Mesendoderm (in vitro differentiated cells): ENCODE measurements at regions not wholly inside any gene's neighbourhood (a gene's known extent, or its start where the extent isn't known, plus 50 kb on each side); places are given as distances from the start of the nearest gene placed in this dataset.

Experiments used
- DNase-seq: peaks from one replicate; pipeline ENCODE4 v3.0.0; 2013
- H2AK5ac ChIP-seq: 2 replicates; pipeline ENCODE4 v1.6.1; 2013; ENCODE audit warnings: low read length, inconsistent platforms
- H2BK120ac ChIP-seq: 2 replicates; pipeline ENCODE4 v1.6.1; 2013; ENCODE audit warnings: low read depth, mild to moderate bottlenecking, low read length, moderate library complexity, mixed read lengths
- H2BK15ac ChIP-seq: replicated peaks from 2 replicates; pipeline ENCODE4 v1.6.1; 2013; ENCODE audit warnings: low read depth, mild to moderate bottlenecking, moderate library complexity
- H2BK5ac ChIP-seq: 2 replicates; pipeline ENCODE4 v1.6.1; 2013; ENCODE audit warnings: low read length, inconsistent platforms
- H3K18ac ChIP-seq: 2 replicates; pipeline ENCODE4 v1.6.1; 2013; ENCODE audit warnings: mild to moderate bottlenecking, low read length, mixed read lengths
- H3K23ac ChIP-seq: one replicate; pipeline ENCODE4 v1.6.1; 2013; ENCODE audit warnings: low read length
- H3K27ac ChIP-seq: 2 replicates; pipeline ENCODE4 v1.5.1; 2013; ENCODE audit warnings: low read depth, mild to moderate bottlenecking, inconsistent platforms, low read length, moderate library complexity
- H3K27me3 ChIP-seq: 2 replicates; pipeline ENCODE4 v1.6.1; 2013; ENCODE audit warnings: low read length, control low read depth, mild to moderate bottlenecking, inconsistent platforms; ENCODE audit not compliant: insufficient read depth, poor library complexity
- H3K36me3 ChIP-seq: 2 replicates; pipeline ENCODE4 v1.6.1; 2013; ENCODE audit warnings: low read length, inconsistent platforms; ENCODE audit not compliant: control insufficient read depth, insufficient read depth
- H3K4ac ChIP-seq: one replicate; pipeline ENCODE4 v1.6.1; 2013; ENCODE audit warnings: low read depth, mild to moderate bottlenecking, low read length, moderate library complexity
- H3K4me1 ChIP-seq: 2 replicates; pipeline ENCODE4 v1.6.1; 2013; ENCODE audit warnings: low read depth, low read length, inconsistent platforms; ENCODE audit not compliant: control insufficient read depth
- H3K4me2 ChIP-seq: 2 replicates; pipeline ENCODE4 v1.6.1; 2013; ENCODE audit warnings: low read length
- H3K4me3 ChIP-seq: 2 replicates; pipeline ENCODE4 v1.5.1; 2013; ENCODE audit warnings: mild to moderate bottlenecking, low read length
- H3K56ac ChIP-seq: one replicate; pipeline ENCODE4 v1.6.1; 2013; ENCODE audit warnings: low read length
- H3K79me1 ChIP-seq: 2 replicates; pipeline ENCODE4 v1.6.1; 2013; ENCODE audit warnings: low read length, inconsistent platforms
- H3K79me2 ChIP-seq: 2 replicates; pipeline ENCODE4 v1.6.1; 2013; ENCODE audit warnings: mild to moderate bottlenecking, low read length; ENCODE audit not compliant: control insufficient read depth, insufficient read depth
- H3K9ac ChIP-seq: 2 replicates; pipeline ENCODE4 v1.6.1; 2013; ENCODE audit warnings: low read length, inconsistent platforms
- H4K5ac ChIP-seq: one replicate; pipeline ENCODE4 v1.6.1; 2013; ENCODE audit warnings: low read length
- H4K8ac ChIP-seq: one replicate; pipeline ENCODE4 v1.6.1; 2013; ENCODE audit warnings: low read depth, mild to moderate bottlenecking, control low read depth, low read length, moderate library complexity
- WGBS: extraction: QIAGEN DNeasy Blood & Tissue Kit; methylation state at CpG from one replicate; pipeline ENCODE4 v1.1.7; 2013; ENCODE audit warnings: low lambda C conversion rate, missing lambda C conversion rate; ENCODE audit not compliant: insufficient coverage; ENCODE audit errors: extremely low coverage; 5-methylcytosine and 5-hydroxymethylcytosine counted together

- WGBS = no CpG with 5 or more reads among the region's 3 CpGs
- no peak overlapping the region for H4K8ac ChIP-seq
- H3K9ac ChIP-seq = no peak overlapping the region
- H3K4me2 ChIP-seq = no peak overlapping the region
- no peaks in the 10 kb centered on the region for H3K36me3 ChIP-seq
- H3K23ac ChIP-seq = no peak overlapping the region
- no peak overlapping the region for H3K4ac ChIP-seq
- no peak overlapping the region for H2AK5ac ChIP-seq
- no peak overlapping the region for H2BK5ac ChIP-seq
- H3K18ac ChIP-seq = no peak overlapping the region
- no peaks in the 10 kb centered on the region for H3K79me1 ChIP-seq
- no peaks in the 10 kb centered on the region for H3K4me1 ChIP-seq
- no peak overlapping the region for H3K4me3 ChIP-seq
- H2BK15ac ChIP-seq = no peak overlapping the region
- H3K56ac ChIP-seq = no peak overlapping the region
- no peak overlapping the region for H4K5ac ChIP-seq
- H3K79me2 ChIP-seq = no peaks in the 10 kb centered on the region
- no peak overlapping the region for H3K27ac ChIP-seq
- no peaks in the 10 kb centered on the region for H3K27me3 ChIP-seq
- no peak for DNase-seq
- H2BK120ac ChIP-seq = no peak overlapping the region
Observed at GRCh38 chr4:141391771-141392170, 171.1 kb downstream of the ZNF330 start.

GRCh38 chr4:141395246-141395830, 174.6 kb downstream of the ZNF330 start:
- no peak overlapping the region for H3K18ac ChIP-seq
- H2BK120ac ChIP-seq = no peak overlapping the region
- H3K79me1 ChIP-seq = no peaks in the 10 kb centered on the region
- H3K27ac ChIP-seq = no peak overlapping the region
- no peaks in the 10 kb centered on the region for H3K27me3 ChIP-seq
- H3K79me2 ChIP-seq = no peaks in the 10 kb centered on the region
- H2BK15ac ChIP-seq = no peak overlapping the region
- no peak for DNase-seq
- no peak overlapping the region for H3K23ac ChIP-seq
- H3K4me1 ChIP-seq = no peaks in the 10 kb centered on the region
- no peak overlapping the region for H3K4me3 ChIP-seq
- no peak overlapping the region for H3K9ac ChIP-seq
- H3K4ac ChIP-seq = no peak overlapping the region
- no peak overlapping the region for H2AK5ac ChIP-seq
- H4K5ac ChIP-seq = no peak overlapping the region
- H2BK5ac ChIP-seq = no peak overlapping the region
- WGBS = no CpG with 5 or more reads among the region's 1 CpG
- H3K36me3 ChIP-seq = no peaks in the 10 kb centered on the region
- no peak overlapping the region for H3K4me2 ChIP-seq
- H3K56ac ChIP-seq = no peak overlapping the region
- H4K8ac ChIP-seq = no peak overlapping the region

DNA sequence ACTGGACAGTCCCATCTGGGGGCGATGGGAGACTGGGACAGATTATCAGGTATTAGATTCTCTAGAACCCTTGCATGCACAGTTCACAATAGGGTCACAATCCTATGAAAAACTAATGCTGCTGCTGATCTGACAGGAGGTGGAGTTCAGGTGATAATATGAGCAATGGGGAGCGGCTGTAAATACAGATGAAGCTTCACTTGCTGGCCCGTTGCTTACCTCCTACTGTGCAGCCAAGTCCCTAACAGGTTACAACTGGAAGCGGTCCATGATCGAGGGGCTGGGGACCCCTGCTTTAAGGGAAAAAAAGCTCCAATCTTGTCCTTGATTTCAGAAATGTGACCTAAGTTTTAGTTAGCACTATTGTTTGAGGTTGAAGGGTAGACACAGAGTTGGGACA, 175.2 kb downstream of the ZNF330 start:
- Histone ChIP-seq H2BK5ac (no peak overlapping the region), H4K5ac (no peak overlapping the region), H3K23ac (no peak overlapping the region), H3K18ac (no peak overlapping the region), H2BK15ac (no peak overlapping the region), H3K27ac (no peak overlapping the region), H3K4ac (no peak overlapping the region), H3K79me2 (no peaks in the 10 kb centered on the region), H3K36me3 (no peaks in the 10 kb centered on the region), H4K8ac (no peak overlapping the region), H3K56ac (no peak overlapping the region), H3K4me3 (no peak overlapping the region), H2AK5ac (no peak overlapping the region), H3K79me1 (no peaks in the 10 kb centered on the region), H3K4me1 (no peaks in the 10 kb centered on the region), H3K9ac (no peak overlapping the region), H2BK120ac (no peak overlapping the region), H3K4me2 (no peak overlapping the region), H3K27me3 (no peaks in the 10 kb centered on the region)
- no CpG with 5 or more reads among the region's 5 CpGs for WGBS
- DNase-seq = no peak

DNA sequence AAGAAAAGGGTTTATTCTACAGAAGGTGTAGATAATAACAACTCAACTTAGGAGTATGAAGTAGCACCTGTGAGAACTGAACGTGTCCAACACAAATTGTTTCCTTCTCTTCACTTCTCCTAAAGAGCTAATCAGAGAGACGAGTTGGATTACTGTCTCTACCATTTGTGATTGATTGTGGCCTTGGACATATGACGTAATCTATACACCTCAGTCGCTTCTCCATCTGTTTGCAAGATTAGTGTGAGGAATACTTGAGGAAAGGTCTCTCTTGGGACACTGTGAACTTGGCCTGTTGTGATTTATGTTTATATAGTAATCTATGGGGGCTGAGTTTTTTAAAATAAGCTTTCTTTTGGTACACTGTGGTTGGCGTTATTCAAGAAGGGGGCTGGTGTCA, 182.0 kb downstream of the ZNF330 start:
- no peak for DNase-seq
- Histone ChIP-seq H2BK120ac (no peak overlapping the region), H3K36me3 (no peaks in the 10 kb centered on the region), H3K79me2 (no peaks in the 10 kb centered on the region), H3K27me3 (no peaks in the 10 kb centered on the region), H4K5ac (no peak overlapping the region), H3K4me3 (no peak overlapping the region), H2AK5ac (no peak overlapping the region), H3K23ac (no peak overlapping the region), H3K56ac (no peak overlapping the region), H3K4ac (no peak overlapping the region), H3K18ac (no peak overlapping the region), H3K79me1 (no peaks in the 10 kb centered on the region), H3K27ac (no peak overlapping the region), H2BK15ac (no peak overlapping the region), H3K9ac (no peak overlapping the region), H3K4me1 (no peaks in the 10 kb centered on the region), H4K8ac (no peak overlapping the region), H3K4me2 (no peak overlapping the region), H2BK5ac (no peak overlapping the region)
- no CpG with 5 or more reads among the region's 5 CpGs for WGBS

GRCh38 chr4:141403782-141404181, 183.1 kb downstream of the ZNF330 start:
- Histone ChIP-seq H3K18ac (no peak overlapping the region), H3K36me3 (no peaks in the 10 kb centered on the region), H2BK120ac (no peak overlapping the region), H3K27ac (no peak overlapping the region), H3K79me2 (no peaks in the 10 kb centered on the region), H3K4ac (no peak overlapping the region), H3K4me3 (no peak overlapping the region), H3K56ac (no peak overlapping the region), H3K4me2 (no peak overlapping the region), H4K5ac (no peak overlapping the region), H3K27me3 (no peaks in the 10 kb centered on the region), H3K23ac (no peak overlapping the region), H3K79me1 (no peaks in the 10 kb centered on the region), H2BK5ac (no peak overlapping the region), H2AK5ac (no peak overlapping the region), H2BK15ac (no peak overlapping the region), H3K4me1 (no peaks in the 10 kb centered on the region), H3K9ac (no peak overlapping the region), H4K8ac (no peak overlapping the region)
- no peak for DNase-seq
- no CpG with 5 or more reads among the region's 2 CpGs for WGBS

DNA sequence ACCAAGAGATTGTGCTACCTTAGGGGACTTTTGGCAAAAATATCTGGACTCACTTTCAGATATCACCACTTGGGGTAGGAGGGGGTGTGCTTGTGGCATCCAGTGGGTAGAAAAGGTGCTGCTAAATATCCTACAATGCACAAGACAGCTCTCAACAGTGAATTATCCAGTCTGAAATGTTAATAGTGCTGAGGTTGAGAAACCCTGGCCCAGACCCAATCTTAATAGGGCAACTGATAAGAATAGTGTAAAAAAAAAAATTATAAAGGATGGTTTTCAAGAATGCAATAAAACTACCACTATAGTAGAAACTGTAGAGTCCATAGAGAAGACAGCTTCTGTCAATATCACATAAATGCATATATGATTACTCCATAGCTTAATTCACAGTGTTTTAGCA, 185.5 kb downstream of the ZNF330 start:
- H3K4me3 ChIP-seq = no peak overlapping the region
- no peak overlapping the region for H4K5ac ChIP-seq
- no peak overlapping the region for H2BK120ac ChIP-seq

More for the DNA sequence above, 185.5 kb downstream of the ZNF330 start:
- H3K79me1 ChIP-seq = no peaks in the 10 kb centered on the region
- H3K79me2 ChIP-seq = no peaks in the 10 kb centered on the region
- H4K8ac ChIP-seq = no peak overlapping the region
- no peak overlapping the region for H3K27ac ChIP-seq
- H3K27me3 ChIP-seq = no peaks in the 10 kb centered on the region
- no peak overlapping the region for H3K18ac ChIP-seq
- H3K9ac ChIP-seq = no peak overlapping the region
- no peak overlapping the region for H3K23ac ChIP-seq
- no peak overlapping the region for H2BK5ac ChIP-seq
- H2AK5ac ChIP-seq = no peak overlapping the region
- H3K36me3 ChIP-seq = no peaks in the 10 kb centered on the region
- no peak overlapping the region for H2BK15ac ChIP-seq
- H3K4ac ChIP-seq = no peak overlapping the region
- H3K4me2 ChIP-seq = no peak overlapping the region
- DNase-seq = no peak
- no peaks in the 10 kb centered on the region for H3K4me1 ChIP-seq
- no peak overlapping the region for H3K56ac ChIP-seq
